Activated naive CD4-positive, alpha-beta T cell treated with anti-CD3 and anti-CD28 coated beads, Interleukin-2, amount 50 U/mL, for 24 hours (primary cell): ENCODE measurements at regions not wholly inside any gene's neighbourhood (a gene's known extent, or its start where the extent isn't known, plus 50 kb on each side); places are given as distances from the start of the nearest gene placed in this dataset.

ENCODE experiments used
- H3K27ac Mint-ChIP-seq: one replicate; pipeline ENCODE4 v1.8.0; 2021; ENCODE audit warnings: mild to moderate bottlenecking, mixed read lengths
- H3K27me3 Mint-ChIP-seq: one replicate; pipeline ENCODE4 v1.8.0; 2021; ENCODE audit warnings: mixed read lengths
- H3K36me3 Mint-ChIP-seq: one replicate; pipeline ENCODE4 v1.8.0; 2021; ENCODE audit warnings: mixed read lengths
- H3K4me1 Mint-ChIP-seq: one replicate; pipeline ENCODE4 v1.8.0; 2021; ENCODE audit warnings: mixed read lengths
- H3K4me3 Mint-ChIP-seq: one replicate; pipeline ENCODE4 v1.8.0; 2021; ENCODE audit warnings: mild to moderate bottlenecking, mixed read lengths
- H3K9me3 Mint-ChIP-seq: one replicate; pipeline ENCODE4 v1.8.0; 2021; ENCODE audit warnings: mixed read lengths

GRCh38 chr3:106397006-106397405, 528.2 kb upstream of the CBLB start:
- H3K27me3 Mint-ChIP-seq = no peaks in the 10 kb centered on the region
- H3K27ac Mint-ChIP-seq = no peak overlapping the region
- no peaks in the 10 kb centered on the region for H3K4me1 Mint-ChIP-seq
- H3K4me3 Mint-ChIP-seq = no peak overlapping the region
- H3K9me3 Mint-ChIP-seq = no peaks in the 10 kb centered on the region
- H3K36me3 Mint-ChIP-seq = no peaks in the 10 kb centered on the region

DNA sequence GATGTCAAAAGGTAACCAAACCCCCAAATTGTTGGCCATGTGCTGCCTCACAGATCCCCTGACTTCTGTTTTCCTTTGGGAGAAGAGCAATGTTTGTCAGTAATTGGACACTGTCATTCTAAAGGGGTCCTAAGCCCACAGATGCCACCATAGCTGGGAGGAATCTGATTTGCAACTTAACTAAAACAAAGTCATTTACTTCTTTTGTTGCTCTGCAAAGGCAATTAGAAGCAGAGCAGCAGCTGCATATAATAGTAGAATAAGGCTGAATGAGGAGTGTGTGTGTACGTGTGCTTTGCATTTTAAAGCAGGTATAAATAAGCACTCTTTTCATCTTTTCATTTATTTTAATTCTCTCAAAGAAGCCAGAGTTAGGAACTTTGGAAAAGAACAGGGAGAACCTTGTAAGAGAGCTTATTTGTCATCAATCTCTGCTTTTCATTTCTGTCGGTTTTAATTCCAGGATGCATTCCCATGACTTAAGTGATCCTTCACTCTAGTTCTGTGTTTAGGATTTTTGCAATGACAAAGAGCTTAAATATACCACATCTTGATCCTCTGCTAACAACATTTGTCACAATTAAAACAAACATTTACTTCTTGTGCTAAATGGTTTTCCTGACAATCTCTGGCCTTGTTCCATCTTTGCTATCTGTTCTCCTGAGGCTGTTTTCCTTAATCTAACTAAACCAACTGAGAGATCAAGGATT, 530.2 kb upstream of the CBLB start:
- H3K27me3 Mint-ChIP-seq = no peaks in the 10 kb centered on the region

DNA sequence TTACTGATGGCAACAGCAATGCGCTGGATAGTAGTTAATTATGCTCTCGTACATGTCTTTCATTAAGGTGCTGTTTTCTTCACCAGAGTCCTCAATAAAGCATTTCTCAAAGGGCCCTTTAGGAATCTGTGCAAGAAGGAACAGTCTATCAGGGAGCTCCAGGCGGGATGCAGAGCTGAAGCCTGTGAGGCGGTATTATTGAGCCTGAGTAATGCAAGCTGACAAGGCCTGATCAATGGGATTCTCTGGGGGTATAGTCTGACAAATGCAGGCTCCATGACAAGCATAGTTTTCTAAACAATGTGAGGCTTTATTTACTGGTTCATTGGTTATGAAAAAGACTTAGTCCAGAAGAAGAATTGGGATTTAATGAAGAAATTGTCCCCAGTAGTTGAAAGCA, 530.9 kb upstream of the CBLB start:
- no peaks in the 10 kb centered on the region for H3K27me3 Mint-ChIP-seq
- no peaks in the 10 kb centered on the region for H3K36me3 Mint-ChIP-seq
- H3K27ac Mint-ChIP-seq = no peak overlapping the region
- no peaks in the 10 kb centered on the region for H3K9me3 Mint-ChIP-seq
- no peak overlapping the region for H3K4me3 Mint-ChIP-seq
- no peaks in the 10 kb centered on the region for H3K4me1 Mint-ChIP-seq

More for the DNA sequence above, 530.2 kb upstream of the CBLB start:
- Mint-ChIP-seq H3K4me3 (no peak overlapping the region), H3K27ac (no peak overlapping the region), H3K36me3 (no peaks in the 10 kb centered on the region), H3K9me3 (no peaks in the 10 kb centered on the region), H3K4me1 (no peaks in the 10 kb centered on the region)

GRCh38 chr3:106401666-106402490, 533.1 kb upstream of the CBLB start:
- Mint-ChIP-seq H3K4me3 (no peak overlapping the region), H3K36me3 (no peaks in the 10 kb centered on the region), H3K27ac (no peak overlapping the region), H3K4me1 (no peaks in the 10 kb centered on the region), H3K9me3 (no peaks in the 10 kb centered on the region), H3K27me3 (no peaks in the 10 kb centered on the region)

DNA sequence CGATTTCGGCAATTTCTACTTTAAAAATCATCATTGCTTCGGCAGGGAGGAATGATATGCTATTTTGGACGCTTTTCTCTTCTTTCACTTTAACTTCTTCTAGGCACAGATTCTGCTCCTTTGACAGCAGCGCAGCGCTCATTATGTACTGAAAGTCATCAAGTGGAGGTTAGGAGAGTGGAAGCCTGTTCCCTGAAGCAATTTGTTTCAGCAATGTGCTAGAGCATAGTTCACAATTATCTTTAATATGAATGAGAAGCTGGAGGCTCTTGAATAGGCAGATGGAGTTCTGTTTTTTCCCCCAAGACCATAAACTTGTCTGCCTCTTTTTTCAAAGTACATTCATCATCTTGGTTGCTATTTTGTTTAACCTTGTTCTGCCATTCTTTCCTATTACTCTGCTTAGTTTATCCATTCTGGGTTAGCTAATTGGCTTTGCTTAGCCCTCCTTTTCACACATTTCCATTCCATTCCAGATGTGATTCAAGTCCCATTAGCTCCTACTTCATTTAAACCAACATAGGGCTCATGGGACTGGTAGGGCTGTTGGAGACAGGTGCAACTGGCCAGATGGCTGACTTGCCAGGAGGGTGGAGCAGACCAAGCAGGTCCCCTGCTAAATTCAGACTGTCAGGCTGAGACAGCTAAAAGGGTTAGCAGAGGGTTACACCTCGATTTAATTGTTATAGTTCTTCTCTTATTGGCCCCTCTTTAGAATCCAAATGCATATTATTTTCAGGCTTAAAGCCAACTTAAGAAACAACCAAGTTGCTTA, 534.7 kb upstream of the CBLB start:
- Mint-ChIP-seq H3K4me1 (no peaks in the 10 kb centered on the region), H3K9me3 (no peaks in the 10 kb centered on the region), H3K36me3 (no peaks in the 10 kb centered on the region), H3K27me3 (no peaks in the 10 kb centered on the region), H3K4me3 (no peak overlapping the region), H3K27ac (no peak overlapping the region)

DNA sequence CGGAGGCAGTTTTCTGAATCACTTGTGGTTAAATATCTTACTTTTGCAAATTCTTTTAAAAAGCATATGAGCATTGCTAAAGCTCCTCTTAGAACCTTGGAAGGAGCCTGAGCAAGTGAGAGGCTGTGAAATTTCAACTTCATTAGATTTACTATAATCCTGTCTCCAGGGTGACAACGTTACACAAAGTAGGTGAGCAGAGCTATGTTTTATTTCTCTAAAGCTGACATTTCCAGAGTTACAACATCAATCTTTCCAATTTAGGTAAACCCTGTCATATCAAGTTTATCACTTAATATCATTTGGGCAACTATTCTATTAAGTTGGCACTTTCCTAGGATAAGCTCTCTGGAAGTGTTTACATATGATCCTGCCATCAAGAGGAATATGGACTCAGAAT, 544.9 kb upstream of the CBLB start:
- Mint-ChIP-seq H3K27ac (no peak overlapping the region), H3K36me3 (no peaks in the 10 kb centered on the region), H3K4me1 (peaks cover 6% of the 10 kb centered on the region), H3K4me3 (no peak overlapping the region), H3K27me3 (no peaks in the 10 kb centered on the region), H3K9me3 (no peaks in the 10 kb centered on the region)

GRCh38 chr3:106420628-106421027, 551.8 kb upstream of the CBLB start:
- Mint-ChIP-seq H3K4me3 (no peak overlapping the region), H3K9me3 (peaks cover 13% of the 10 kb centered on the region), H3K27me3 (no peaks in the 10 kb centered on the region), H3K27ac (no peak overlapping the region), H3K36me3 (peaks cover 2% of the 10 kb centered on the region), H3K4me1 (peaks cover 17% of the 10 kb centered on the region)

- Mint-ChIP-seq H3K4me3 (no peak overlapping the region), H3K9me3 (peaks cover 13% of the 10 kb centered on the region), H3K27me3 (no peaks in the 10 kb centered on the region), H3K4me1 (peaks cover 17% of the 10 kb centered on the region), H3K36me3 (peaks cover 2% of the 10 kb centered on the region), H3K27ac (no peak overlapping the region)
Measured at GRCh38 chr3:106421426-106421825, 552.6 kb upstream of the CBLB start.

DNA sequence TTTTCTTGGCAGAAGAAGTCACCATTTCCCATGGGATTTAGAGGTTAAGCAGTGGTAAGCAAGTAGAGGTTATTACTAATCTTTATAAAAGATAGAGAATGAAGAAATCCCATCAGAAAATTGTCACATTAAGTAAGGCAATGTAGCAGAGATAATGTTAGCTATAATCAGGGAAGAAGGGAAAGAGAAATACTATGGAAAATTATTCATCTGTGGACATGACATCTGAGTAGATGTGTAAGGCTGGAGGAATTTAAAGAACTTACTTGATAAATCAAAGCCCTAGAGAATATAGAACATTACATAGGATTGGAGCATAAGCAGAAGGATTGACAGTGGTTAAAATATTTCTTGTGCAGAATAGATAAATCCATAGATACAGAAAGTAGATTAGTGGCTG, 553.1 kb upstream of the CBLB start:
- Mint-ChIP-seq H3K4me3 (no peak overlapping the region), H3K36me3 (peaks cover 2% of the 10 kb centered on the region), H3K4me1 (peaks cover 17% of the 10 kb centered on the region)

DNA sequence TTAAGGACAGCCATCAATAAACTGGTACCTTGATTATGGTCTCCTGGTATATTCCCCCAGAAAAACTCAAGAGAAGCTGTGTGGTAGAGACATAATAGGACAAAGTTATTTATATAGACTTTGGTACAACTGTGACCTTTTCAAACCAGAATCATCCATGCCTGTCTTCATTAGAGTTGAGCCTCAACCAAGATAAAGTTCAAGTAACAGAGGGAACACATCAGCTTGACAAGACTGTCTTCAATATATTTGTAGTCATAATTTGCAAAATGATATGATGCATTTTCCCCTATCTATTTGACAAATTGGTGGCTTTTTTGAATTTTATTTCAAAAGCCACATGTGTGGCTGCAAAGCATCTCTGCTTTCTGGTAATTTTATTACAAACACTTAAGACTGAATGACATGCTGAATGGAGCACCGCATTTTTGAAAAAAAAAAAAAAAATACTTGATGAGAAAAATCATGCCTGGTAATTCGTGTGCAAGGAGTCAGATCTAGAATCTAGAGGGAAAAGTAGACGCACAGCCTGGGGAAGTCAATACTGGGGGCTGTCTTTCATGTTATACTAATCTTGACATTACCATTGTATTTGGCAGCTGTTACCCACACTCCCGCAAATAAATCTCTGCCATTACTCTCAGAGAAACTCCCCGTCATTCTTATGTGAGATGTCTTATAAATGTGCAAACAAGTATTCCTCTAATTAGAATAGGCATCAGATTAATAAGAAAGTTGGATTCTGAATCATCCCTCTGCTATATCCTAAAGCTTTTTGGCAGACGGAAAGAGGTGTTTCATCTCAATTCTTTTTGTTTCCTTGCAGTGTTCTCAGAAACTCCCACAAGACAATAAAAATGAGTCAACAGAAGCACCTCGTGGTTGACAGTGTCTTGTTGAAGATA, 554.8 kb upstream of the CBLB start:
- H3K4me1 Mint-ChIP-seq = peaks cover 17% of the 10 kb centered on the region
- peak overlapping the region; percentile 33 for H3K4me3 Mint-ChIP-seq
- H3K9me3 Mint-ChIP-seq = peaks cover 13% of the 10 kb centered on the region
- H3K27ac Mint-ChIP-seq = peak overlapping the region; percentile 33
- no peaks in the 10 kb centered on the region for H3K27me3 Mint-ChIP-seq
- peaks cover 2% of the 10 kb centered on the region for H3K36me3 Mint-ChIP-seq

More for the DNA sequence above, 553.1 kb upstream of the CBLB start:
- Mint-ChIP-seq H3K9me3 (peaks cover 13% of the 10 kb centered on the region), H3K27me3 (no peaks in the 10 kb centered on the region), H3K27ac (no peak overlapping the region)

DNA sequence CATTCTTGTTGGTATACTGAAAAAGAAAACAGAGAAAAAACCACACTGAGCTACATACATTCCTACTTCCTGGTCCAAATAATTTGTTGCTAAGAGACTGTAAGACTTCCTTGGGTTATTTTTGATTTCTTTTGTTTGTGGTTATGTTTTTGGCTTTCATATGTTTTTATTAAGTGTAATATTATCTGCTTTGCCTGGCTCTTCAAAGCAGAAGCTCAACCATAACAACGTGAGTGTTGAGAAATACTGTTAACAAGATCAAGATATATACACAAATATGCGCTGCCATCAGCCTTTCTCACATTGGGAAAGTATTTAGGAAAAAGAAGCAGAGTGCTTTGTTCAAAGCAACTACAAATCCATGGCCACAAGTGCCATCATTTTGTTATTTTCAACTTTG, 556.2 kb upstream of the CBLB start:
- no peak overlapping the region for H3K4me3 Mint-ChIP-seq
- H3K27ac Mint-ChIP-seq = peak overlapping the region; percentile 4
- H3K27me3 Mint-ChIP-seq = no peaks in the 10 kb centered on the region
- peaks cover 13% of the 10 kb centered on the region for H3K9me3 Mint-ChIP-seq
- H3K4me1 Mint-ChIP-seq = peaks cover 20% of the 10 kb centered on the region
- peaks cover 2% of the 10 kb centered on the region for H3K36me3 Mint-ChIP-seq

DNA sequence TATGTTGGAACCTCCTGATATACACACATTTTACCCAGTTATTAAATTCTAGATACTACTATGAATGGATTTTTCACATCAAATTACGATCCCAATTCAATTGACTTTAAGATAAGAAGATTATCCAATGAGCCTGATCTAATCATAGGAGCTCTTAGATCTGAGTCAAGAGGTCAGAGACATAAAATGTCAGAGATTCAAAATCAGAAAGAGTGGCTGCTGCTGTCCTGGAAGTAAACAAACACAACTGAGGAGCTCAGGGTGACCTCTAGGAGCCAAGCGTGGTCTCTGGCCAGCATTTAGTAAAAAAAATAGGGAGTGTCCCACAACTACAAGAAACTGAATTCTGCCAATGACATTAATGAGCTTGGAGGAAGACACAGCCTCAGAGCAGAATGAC, 557.1 kb upstream of the CBLB start:
- peaks cover 10% of the 10 kb centered on the region for H3K9me3 Mint-ChIP-seq
- H3K27ac Mint-ChIP-seq = no peak overlapping the region
- H3K4me1 Mint-ChIP-seq = peaks cover 20% of the 10 kb centered on the region
- H3K4me3 Mint-ChIP-seq = no peak overlapping the region
- H3K27me3 Mint-ChIP-seq = no peaks in the 10 kb centered on the region
- peaks cover 2% of the 10 kb centered on the region for H3K36me3 Mint-ChIP-seq

- no peaks in the 10 kb centered on the region for H3K36me3 Mint-ChIP-seq
- H3K4me3 Mint-ChIP-seq = no peak overlapping the region
- no peaks in the 10 kb centered on the region for H3K9me3 Mint-ChIP-seq
- peaks cover 16% of the 10 kb centered on the region for H3K4me1 Mint-ChIP-seq
- no peaks in the 10 kb centered on the region for H3K27me3 Mint-ChIP-seq
- no peak overlapping the region for H3K27ac Mint-ChIP-seq
Measured at GRCh38 chr3:106428565-106428994, 559.8 kb upstream of the CBLB start.

DNA sequence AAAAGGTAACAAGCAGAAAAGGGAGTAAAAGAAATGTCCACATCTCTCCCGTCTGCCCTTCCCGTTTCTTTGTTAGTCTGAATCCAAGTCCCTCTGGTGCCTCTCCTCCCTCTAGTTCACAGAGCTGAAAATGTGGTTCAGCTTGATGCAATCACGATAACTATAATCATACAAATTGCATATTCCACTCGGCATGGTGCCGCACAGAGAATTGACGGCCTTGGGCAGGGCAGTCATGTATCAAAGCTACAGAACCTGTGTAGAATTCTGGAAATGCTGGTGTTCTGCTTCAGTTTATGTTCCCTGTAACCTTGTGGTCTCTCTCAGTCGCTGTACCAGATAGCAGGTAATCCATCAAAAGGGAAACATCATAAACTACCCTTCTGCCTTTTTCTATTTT, 562.9 kb upstream of the CBLB start:
- H3K4me3 Mint-ChIP-seq = no peak overlapping the region
- no peaks in the 10 kb centered on the region for H3K9me3 Mint-ChIP-seq
- H3K4me1 Mint-ChIP-seq = peaks cover 3% of the 10 kb centered on the region
- no peak overlapping the region for H3K27ac Mint-ChIP-seq
- H3K36me3 Mint-ChIP-seq = no peaks in the 10 kb centered on the region
- H3K27me3 Mint-ChIP-seq = no peaks in the 10 kb centered on the region

GRCh38 chr3:106435899-106436453, 567.2 kb upstream of the CBLB start:
- Mint-ChIP-seq H3K27me3 (no peaks in the 10 kb centered on the region), H3K9me3 (no peaks in the 10 kb centered on the region), H3K4me1 (no peaks in the 10 kb centered on the region), H3K36me3 (no peaks in the 10 kb centered on the region), H3K27ac (peak overlapping the region; percentile 55), H3K4me3 (no peak overlapping the region)
